AG08396 (cell line): ENCODE measurements at regions not wholly inside any gene's neighbourhood (a gene's known extent, or its start where the extent isn't known, plus 50 kb on each side); places are given as distances from the start of the nearest gene placed in this dataset.
A peak's percentile ranks its signal among the peaks of the same experiment; 100 is the strongest.
"Not testable (repeated sequence)": the region's sequence is repeated elsewhere in the genome, so short reads cannot be mapped to it uniquely, and the experiment has no call there.

Experiments used
- DNase-seq: peaks from one replicate; pipeline ENCODE4 v3.0.0; 2012; ENCODE audit warnings: low spot score, mixed read lengths

- DNase-seq, result no peak
Observed at GRCh38 chr6:141498977-141499376, 633.7 kb upstream of the GJE1 start.

GRCh38 chr6:141492521-141493284, 640.0 kb upstream of the GJE1 start:
- DNase-seq, result no peak

GRCh38 chr6:141491684-141492083, 641.0 kb upstream of the GJE1 start:
- no peak for DNase-seq

GRCh38 chr6:141490982-141491381, 641.7 kb upstream of the GJE1 start:
- DNase-seq, result no peak

- DNase-seq, result no peak
Observed at GRCh38 chr6:141488488-141488887, 644.2 kb upstream of the GJE1 start.

- no peak for DNase-seq
Observed at GRCh38 chr6:141486942-141487341, 645.8 kb upstream of the GJE1 start.

GRCh38 chr6:141484711-141485110, 648.0 kb upstream of the GJE1 start:
- no peak for DNase-seq

- peak; percentile 27 for DNase-seq
Observed at GRCh38 chr6:141483598-141484061, 649.1 kb upstream of the GJE1 start.

- no peak for DNase-seq
Observed at GRCh38 chr6:141482796-141483597, 649.7 kb upstream of the GJE1 start.

GRCh38 chr6:141475259-141475658, 657.5 kb upstream of the GJE1 start:
- no peak for DNase-seq

GRCh38 chr6:141472162-141472928, 660.4 kb upstream of the GJE1 start:
- no peak for DNase-seq

- no peak for DNase-seq
Observed at GRCh38 chr6:141470810-141471209, 661.9 kb upstream of the GJE1 start.

- DNase-seq, result no peak
Observed at GRCh38 chr6:141467881-141468280, 664.8 kb upstream of the GJE1 start.

- no peak for DNase-seq
Observed at GRCh38 chr6:141467041-141467440, 665.7 kb upstream of the GJE1 start.

- DNase-seq, result no peak
Observed at GRCh38 chr6:141464896-141465295, 667.8 kb upstream of the GJE1 start.

GRCh38 chr6:141464490-141464889, 668.2 kb upstream of the GJE1 start:
- DNase-seq, result peak; percentile 17

- peak; percentile 5 for DNase-seq
Observed at GRCh38 chr6:141463237-141463977, 669.3 kb upstream of the GJE1 start.

- no peak for DNase-seq
Observed at GRCh38 chr6:141460743-141461484, 671.8 kb upstream of the GJE1 start.

- not testable (repeated sequence) for DNase-seq
Observed at GRCh38 chr6:141460245-141460644, 672.5 kb upstream of the GJE1 start.

GRCh38 chr6:141457984-141458383, 674.7 kb upstream of the GJE1 start:
- DNase-seq, result not testable (repeated sequence)

GRCh38 chr6:141452354-141452686, 680.4 kb upstream of the GJE1 start:
- peak; percentile 7 for DNase-seq
